ENCODE measurements at regions not wholly inside any gene's neighbourhood (a gene's known extent, or its start where the extent isn't known, plus 50 kb on each side); places are given as distances from the start of the nearest gene placed in this dataset.

GRCh38 chr21:28727809-28728208 is 264.9 kb downstream of the LTN1 start:
- Mint-ChIP-seq H3K36me3 (ENCODE audit: low read depth) (no peaks in the 10 kb centered on the region), H3K27ac (ENCODE audit: unreplicated experiment) (no peak overlapping the region), H3K4me3 (no peak overlapping the region), H3K4me1 (no peaks in the 10 kb centered on the region), H3K27me3 (ENCODE audit: low read depth) (no peaks in the 10 kb centered on the region), H3K9me3 (no peaks in the 10 kb centered on the region)
- DNase-seq (ENCODE audit: low read depth, low spot score), result no peak
- no peak for TF ChIP-seq CTCF (conservative IDR thresholded peaks at IDR 0.05)

GRCh38 chr21:28725396-28725795 is 267.3 kb downstream of the LTN1 start:
- Mint-ChIP-seq H3K9me3 (no peaks in the 10 kb centered on the region), H3K27ac (ENCODE audit: unreplicated experiment) (no peak overlapping the region), H3K4me1 (no peaks in the 10 kb centered on the region), H3K36me3 (ENCODE audit: low read depth) (no peaks in the 10 kb centered on the region), H3K27me3 (ENCODE audit: low read depth) (no peaks in the 10 kb centered on the region), H3K4me3 (no peak overlapping the region)
- no peak for TF ChIP-seq CTCF (conservative IDR thresholded peaks at IDR 0.05)
- DNase-seq (ENCODE audit: low read depth, low spot score), result no peak

- H3K4me1 Mint-ChIP-seq, result no peaks in the 10 kb centered on the region
- H3K27ac Mint-ChIP-seq (ENCODE audit: unreplicated experiment), result no peak overlapping the region
- no peak for TF ChIP-seq CTCF (conservative IDR thresholded peaks at IDR 0.05)
- no peak for DNase-seq (ENCODE audit: low read depth, low spot score)
- H3K9me3 Mint-ChIP-seq, result peaks cover 3% of the 10 kb centered on the region
- no peaks in the 10 kb centered on the region for H3K27me3 Mint-ChIP-seq (ENCODE audit: low read depth)
- no peak overlapping the region for H3K4me3 Mint-ChIP-seq
- H3K36me3 Mint-ChIP-seq (ENCODE audit: low read depth), result no peaks in the 10 kb centered on the region
Measured at GRCh38 chr21:28723646-28724045, 269.0 kb downstream of the LTN1 start.

- no peak overlapping the region for H3K4me3 Mint-ChIP-seq
- peaks cover 6% of the 10 kb centered on the region for H3K9me3 Mint-ChIP-seq
- H3K27ac Mint-ChIP-seq (ENCODE audit: unreplicated experiment), result no peak overlapping the region
- no peaks in the 10 kb centered on the region for H3K4me1 Mint-ChIP-seq
- TF ChIP-seq CTCF (conservative IDR thresholded peaks at IDR 0.05), result no peak
- peaks cover 9% of the 10 kb centered on the region for H3K27me3 Mint-ChIP-seq (ENCODE audit: low read depth)
- H3K36me3 Mint-ChIP-seq (ENCODE audit: low read depth), result no peaks in the 10 kb centered on the region
- DNase-seq (ENCODE audit: low read depth, low spot score), result no peak
Measured at GRCh38 chr21:28719723-28720122, 273.0 kb downstream of the LTN1 start.

GRCh38 chr21:28714777-28715464 is 277.8 kb downstream of the LTN1 start:
- H3K4me1 Mint-ChIP-seq, result no peaks in the 10 kb centered on the region
- no peaks in the 10 kb centered on the region for H3K36me3 Mint-ChIP-seq (ENCODE audit: low read depth)
- no peak overlapping the region for H3K4me3 Mint-ChIP-seq

More at GRCh38 chr21:28714777-28715464, 277.8 kb downstream of the LTN1 start:
- H3K27me3 Mint-ChIP-seq (ENCODE audit: low read depth), result peaks cover 13% of the 10 kb centered on the region
- no peak for DNase-seq (ENCODE audit: low read depth, low spot score)
- TF ChIP-seq CTCF (conservative IDR thresholded peaks at IDR 0.05), result no peak
- H3K9me3 Mint-ChIP-seq, result peaks cover 6% of the 10 kb centered on the region
- no peak overlapping the region for H3K27ac Mint-ChIP-seq (ENCODE audit: unreplicated experiment)

Data from neural crest cell (in vitro differentiated cells).